ENCODE measurements at regions not wholly inside any gene's neighbourhood (a gene's known extent, or its start where the extent isn't known, plus 50 kb on each side); places are given as distances from the start of the nearest gene placed in this dataset.

DNA sequence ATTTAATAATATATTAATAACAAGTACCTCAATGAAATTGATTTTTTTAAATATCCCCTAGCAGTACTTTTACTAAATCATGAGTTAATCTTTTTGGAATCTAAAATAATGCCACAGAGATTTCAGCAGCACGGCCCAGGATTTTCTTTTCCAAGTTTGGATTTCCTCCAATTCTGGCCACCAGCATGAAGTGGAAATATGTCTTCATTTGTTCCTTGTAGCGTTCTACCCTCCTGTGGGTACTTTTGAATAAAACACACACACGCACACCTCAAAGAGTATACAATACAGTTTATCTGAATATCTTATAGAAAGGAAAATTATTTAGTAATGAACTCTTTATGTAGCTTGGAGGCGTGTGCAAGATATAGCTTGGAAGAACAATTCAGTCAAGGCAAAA is 125.1 kb upstream of the STT3B start:
- TF ChIP-seq POLR2A (IDR thresholded peaks at IDR 0.05; ENCODE audit: extremely low read depth, insufficient read length) (no peak), MYC (IDR thresholded peaks at IDR 0.05; ENCODE audit: low read depth, low read length) (no peak)
- TF ChIP-seq, protein P1, sequence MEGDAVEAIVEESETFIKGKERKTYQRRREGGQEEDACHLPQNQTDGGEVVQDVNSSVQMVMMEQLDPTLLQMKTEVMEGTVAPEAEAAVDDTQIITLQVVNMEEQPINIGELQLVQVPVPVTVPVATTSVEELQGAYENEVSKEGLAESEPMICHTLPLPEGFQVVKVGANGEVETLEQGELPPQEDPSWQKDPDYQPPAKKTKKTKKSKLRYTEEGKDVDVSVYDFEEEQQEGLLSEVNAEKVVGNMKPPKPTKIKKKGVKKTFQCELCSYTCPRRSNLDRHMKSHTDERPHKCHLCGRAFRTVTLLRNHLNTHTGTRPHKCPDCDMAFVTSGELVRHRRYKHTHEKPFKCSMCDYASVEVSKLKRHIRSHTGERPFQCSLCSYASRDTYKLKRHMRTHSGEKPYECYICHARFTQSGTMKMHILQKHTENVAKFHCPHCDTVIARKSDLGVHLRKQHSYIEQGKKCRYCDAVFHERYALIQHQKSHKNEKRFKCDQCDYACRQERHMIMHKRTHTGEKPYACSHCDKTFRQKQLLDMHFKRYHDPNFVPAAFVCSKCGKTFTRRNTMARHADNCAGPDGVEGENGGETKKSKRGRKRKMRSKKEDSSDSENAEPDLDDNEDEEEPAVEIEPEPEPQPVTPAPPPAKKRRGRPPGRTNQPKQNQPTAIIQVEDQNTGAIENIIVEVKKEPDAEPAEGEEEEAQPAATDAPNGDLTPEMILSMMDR (IDR thresholded peaks at IDR 0.05; ENCODE audit: low read depth, low read length), result no peak
- TF ChIP-seq, protein P2, sequence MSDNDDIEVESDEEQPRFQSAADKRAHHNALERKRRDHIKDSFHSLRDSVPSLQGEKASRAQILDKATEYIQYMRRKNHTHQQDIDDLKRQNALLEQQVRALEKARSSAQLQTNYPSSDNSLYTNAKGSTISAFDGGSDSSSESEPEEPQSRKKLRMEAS (IDR thresholded peaks at IDR 0.05; ENCODE audit: low read depth, low read length), result no peak
